C4-2B (cell line): ENCODE measurements at regions not wholly inside any gene's neighbourhood (a gene's known extent, or its start where the extent isn't known, plus 50 kb on each side); places are given as distances from the start of the nearest gene placed in this dataset.

Experiments used
- CTCF ChIP-seq: fragments of 450-650 bp; conservative IDR thresholded peaks from 2 replicates; pipeline ENCODE4 v1.5.1; 2017; ENCODE audit warnings: mild to moderate bottlenecking
- ZFX ChIP-seq: fragments of 450-650 bp; IDR thresholded peaks from 2 replicates; pipeline ENCODE4 v1.6.1; 2017

GRCh38 chr2:220240641-220241040 lies 613.2 kb downstream of the SLC4A3 start:
- TF ChIP-seq CTCF (no peak), ZFX (no peak)
